Adrenal gland (tissue), 9 donors: ENCODE measurements at regions not wholly inside any gene's neighbourhood (a gene's known extent, or its start where the extent isn't known, plus 50 kb on each side); places are given as distances from the start of the nearest gene placed in this dataset.

Source experiments
- DNase-seq, 7 donors: peaks; one replicate each; pipeline ENCODE4 v3.0.0-alpha.2; 2019 to 2020
- H3K27ac ChIP-seq, 5 donors: fragments of 200-600 bp; sonication (generic) in 4 of 5; 1 replicate in 3 of 5; 2 replicates in 2 of 5; pipeline versions ENCODE4 v1.5.1 to v1.8.0; 2016 to 2020; ENCODE audit warnings: mild to moderate bottlenecking in 1 of 5
- H3K27me3 ChIP-seq: fragments of 200-600 bp; 2 replicates; pipeline ENCODE4 v1.8.0; 2021
- H3K36me3 ChIP-seq, 2 donors: fragments of 200-600 bp; replicated peaks in 1 of 2; 1 replicate in 1 of 2; 2 replicates in 1 of 2; pipeline versions ENCODE4 v1.5.1 to v1.8.0; 2018 to 2022
- H3K4me1 ChIP-seq, 2 donors: fragments of 200-600 bp; replicated peaks in 1 of 2; 1 replicate in 1 of 2; 2 replicates in 1 of 2; pipeline versions ENCODE4 v1.5.1 to v1.8.0; 2018 to 2021
- H3K4me3 ChIP-seq, 4 donors: fragments of 200-600 bp; sonication (generic) in 3 of 4; one replicate each; pipeline ENCODE4 v1.5.1; 2016 to 2018
- H3K9me3 ChIP-seq, 3 donors: fragments of 200-600 bp; sonication (generic) in 1 of 3; replicated peaks in 1 of 3; 1 replicate in 2 of 3; 2 replicates in 1 of 3; pipeline versions ENCODE4 v1.5.1 to v1.8.0; 2016 to 2021
- CTCF ChIP-seq, 6 experiments: fragments of 450-650 bp in 4 of 6; fragments of 200-600 bp in 2 of 6; sonication (generic) in 1 of 6; IDR thresholded peaks; 1 replicate in 5 of 6; 2 replicates in 1 of 6; pipeline versions ENCODE4 v1.5.1 to v1.8.0; 2016 to 2021; ENCODE audit warnings: antibody characterized with exemption in 6 of 6, mild to moderate bottlenecking in 2 of 6, moderate library complexity in 1 of 6
- POLR2A ChIP-seq, 2 donors: fragments of 450-650 bp; IDR thresholded peaks; one replicate each; pipeline ENCODE4 v1.6.1; 2017; ENCODE audit warnings: antibody characterized with exemption in 2 of 2, mild to moderate bottlenecking in 2 of 2, moderate library complexity in 1 of 2
- WGBS, 4 donors: extraction: QIAGEN DNeasy Blood & Tissue Kit in 2 of 4; methylation state at CpG; one replicate each; pipeline versions ENCODE4 v1.1.5 to v1.1.7; 2013 to 2017; 5-methylcytosine and 5-hydroxymethylcytosine counted together
- intact Hi-C, 2 donors: fragments of 100-400 bp; cut with DNase I; formaldehyde crosslinking; loops; one replicate each; pipeline versions ENCODE4 v1.14.1 to v1.15.0; 2022 to 2023
- donor health status: healthy with polysubstance abuse.
- donor health status: Bipolar disorder and iron deficiency.
- donor health status: DM: yes; HTN: yes; CAD: no.
- donor health status: DM: no; HTN: no; CAD: no.
- donor health status: DM: no; HTN: no; CAD: no.

- no peak overlapping the region for H3K4me3 ChIP-seq
- TF ChIP-seq CTCF (IDR thresholded peaks at IDR 0.05) (no peak), POLR2A (IDR thresholded peaks at IDR 0.05) (no peak)
- no peaks in the 10 kb centered on the region for H3K4me1 ChIP-seq
- H3K36me3 ChIP-seq, result no peaks in the 10 kb centered on the region
- no peak overlapping the region for H3K27ac ChIP-seq
- no peaks in the 10 kb centered on the region for H3K27me3 ChIP-seq
- DNase-seq, result no peak
- intact Hi-C loops, result no loop called here
- no peaks in the 10 kb centered on the region for H3K9me3 ChIP-seq
These were observed 76.0 kb upstream of the FAM47B start for GRCh38 chrX:34866646-34867045.

- whole genome bisulfite sequencing, 4 donors, result 36 to 58% (median 49%) methylated on average over 2 of the region's 2 CpGs
- Histone ChIP-seq H3K4me3 (no peak overlapping the region), H3K4me1 (no peaks in the 10 kb centered on the region), H3K9me3 (no peaks in the 10 kb centered on the region), H3K27me3 (no peaks in the 10 kb centered on the region), H3K36me3 (no peaks in the 10 kb centered on the region), H3K27ac (no peak overlapping the region)
- no peak for DNase-seq
- no peak for TF ChIP-seq POLR2A (IDR thresholded peaks at IDR 0.05)
- TF ChIP-seq CTCF (IDR thresholded peaks at IDR 0.05), result no peak
- intact Hi-C loops, result no loop called here
These were observed 74.0 kb upstream of the FAM47B start for GRCh38 chrX:34868633-34869032.

GRCh38 chrX:34873500-34874225 is 68.9 kb upstream of the FAM47B start:
- 58 to 87% (median 75%) methylated on average over 3 of the region's 3 CpGs for WGBS, 4 donors
- no peaks in the 10 kb centered on the region for H3K4me1 ChIP-seq
- no peaks in the 10 kb centered on the region for H3K36me3 ChIP-seq
- intact Hi-C loops, result no loop called here
- no peak overlapping the region for H3K4me3 ChIP-seq
- no peak overlapping the region for H3K27ac ChIP-seq
- TF ChIP-seq POLR2A (IDR thresholded peaks at IDR 0.05) (no peak), CTCF (IDR thresholded peaks at IDR 0.05) (no peak)
- H3K27me3 ChIP-seq, result no peaks in the 10 kb centered on the region
- H3K9me3 ChIP-seq, result no peaks in the 10 kb centered on the region
- no peak for DNase-seq

GRCh38 chrX:34874763-34875162 is 67.8 kb upstream of the FAM47B start:
- WGBS, 4 donors, result 79 to 94% (median 87%) methylated on average over 4 of the region's 4 CpGs
- TF ChIP-seq CTCF (IDR thresholded peaks at IDR 0.05), result no peak
- intact Hi-C loops, result no loop called here
- H3K4me3 ChIP-seq, result no peak overlapping the region
- no peak for DNase-seq
- no peaks in the 10 kb centered on the region for H3K36me3 ChIP-seq
- H3K27me3 ChIP-seq, result no peaks in the 10 kb centered on the region
- no peak overlapping the region for H3K27ac ChIP-seq
- H3K9me3 ChIP-seq, result no peaks in the 10 kb centered on the region
- H3K4me1 ChIP-seq, result no peaks in the 10 kb centered on the region
